ENCODE measurements at regions not wholly inside any gene's neighbourhood (a gene's known extent, or its start where the extent isn't known, plus 50 kb on each side); places are given as distances from the start of the nearest gene placed in this dataset.
"Not testable (repeated sequence)": the region's sequence is repeated elsewhere in the genome, so short reads cannot be mapped to it uniquely, and the experiment has no call there.

- in situ Hi-C loops (cut with HindIII; ENCODE audit: low pct_unique_long_range_greater_than_20kb, low sequenced_read_pairs), result no loop called here
- no peak for DNase-seq (ENCODE audit: low read depth)
Observed at GRCh38 chr18:53862921-53863320, 361.5 kb downstream of the MBD2 start.

- in situ Hi-C loops (cut with HindIII; ENCODE audit: low pct_unique_long_range_greater_than_20kb, low sequenced_read_pairs), result no loop called here
- no peak for DNase-seq (ENCODE audit: low read depth)
Observed at GRCh38 chr18:53861185-53861584, 363.3 kb downstream of the MBD2 start.

- in situ Hi-C loops (cut with HindIII; ENCODE audit: low pct_unique_long_range_greater_than_20kb, low sequenced_read_pairs), result no loop called here
- DNase-seq (ENCODE audit: low read depth), result no peak
Observed at GRCh38 chr18:53859764-53860163, 364.7 kb downstream of the MBD2 start.

GRCh38 chr18:53850902-53851301, 373.6 kb downstream of the MBD2 start:
- in situ Hi-C loops (cut with HindIII; ENCODE audit: low pct_unique_long_range_greater_than_20kb, low sequenced_read_pairs), result no loop called here
- no peak for DNase-seq (ENCODE audit: low read depth)

GRCh38 chr18:53843763-53844162, 380.7 kb downstream of the MBD2 start:
- in situ Hi-C loops (cut with HindIII; ENCODE audit: low pct_unique_long_range_greater_than_20kb, low sequenced_read_pairs), result no loop called here
- DNase-seq (ENCODE audit: low read depth), result no peak

- DNase-seq (ENCODE audit: low read depth), result no peak
- in situ Hi-C loops (cut with HindIII; ENCODE audit: low pct_unique_long_range_greater_than_20kb, low sequenced_read_pairs), result no loop called here
Observed at GRCh38 chr18:53843113-53843760, 381.2 kb downstream of the MBD2 start.

GRCh38 chr18:53838746-53839145, 385.7 kb downstream of the MBD2 start:
- in situ Hi-C loops (cut with HindIII; ENCODE audit: low pct_unique_long_range_greater_than_20kb, low sequenced_read_pairs), result no loop called here

GRCh38 chr18:53821141-53821540, 403.3 kb downstream of the MBD2 start:
- DNase-seq (ENCODE audit: low read depth); in situ Hi-C loops (cut with HindIII; ENCODE audit: low pct_unique_long_range_greater_than_20kb, low sequenced_read_pairs): not testable (repeated sequence)

More at GRCh38 chr18:53838746-53839145, 385.7 kb downstream of the MBD2 start:
- no peak for DNase-seq (ENCODE audit: low read depth)

GRCh38 chr18:53819671-53820070, 404.8 kb downstream of the MBD2 start:
- in situ Hi-C loops (cut with HindIII; ENCODE audit: low pct_unique_long_range_greater_than_20kb, low sequenced_read_pairs), result no loop called here
- DNase-seq (ENCODE audit: low read depth), result no peak

GRCh38 chr18:53819174-53819573, 405.3 kb downstream of the MBD2 start:
- in situ Hi-C loops (cut with HindIII; ENCODE audit: low pct_unique_long_range_greater_than_20kb, low sequenced_read_pairs), result no loop called here
- DNase-seq (ENCODE audit: low read depth), result no peak

- peak; percentile 68 for DNase-seq (ENCODE audit: low read depth)
- in situ Hi-C loops (cut with HindIII; ENCODE audit: low pct_unique_long_range_greater_than_20kb, low sequenced_read_pairs), result no loop called here
Observed at GRCh38 chr18:53817976-53818950, 406.2 kb downstream of the MBD2 start.

GRCh38 chr18:53800171-53800570, 424.3 kb downstream of the MBD2 start:
- in situ Hi-C loops (cut with HindIII; ENCODE audit: low pct_unique_long_range_greater_than_20kb, low sequenced_read_pairs), result no loop called here
- DNase-seq (ENCODE audit: low read depth), result no peak

GRCh38 chr18:53799134-53799533, 425.3 kb downstream of the MBD2 start:
- in situ Hi-C loops (cut with HindIII; ENCODE audit: low pct_unique_long_range_greater_than_20kb, low sequenced_read_pairs), result no loop called here
- no peak for DNase-seq (ENCODE audit: low read depth)

GRCh38 chr18:53798516-53798915, 426.0 kb downstream of the MBD2 start:
- in situ Hi-C loops (cut with HindIII; ENCODE audit: low pct_unique_long_range_greater_than_20kb, low sequenced_read_pairs), result no loop called here
- DNase-seq (ENCODE audit: low read depth), result no peak

GRCh38 chr18:53797998-53798495, 426.4 kb downstream of the MBD2 start:
- in situ Hi-C loops (cut with HindIII; ENCODE audit: low pct_unique_long_range_greater_than_20kb, low sequenced_read_pairs), result no loop called here
- no peak for DNase-seq (ENCODE audit: low read depth)

- peak; percentile 29 for DNase-seq (ENCODE audit: low read depth)
- in situ Hi-C loops (cut with HindIII; ENCODE audit: low pct_unique_long_range_greater_than_20kb, low sequenced_read_pairs), result no loop called here
Observed at GRCh38 chr18:53796040-53796729, 428.3 kb downstream of the MBD2 start.

GRCh38 chr18:53795610-53796009, 428.9 kb downstream of the MBD2 start:
- no peak for DNase-seq (ENCODE audit: low read depth)
- in situ Hi-C loops (cut with HindIII; ENCODE audit: low pct_unique_long_range_greater_than_20kb, low sequenced_read_pairs), result no loop called here

- DNase-seq (ENCODE audit: low read depth), result no peak
- in situ Hi-C loops (cut with HindIII; ENCODE audit: low pct_unique_long_range_greater_than_20kb, low sequenced_read_pairs), result no loop called here
Observed at GRCh38 chr18:53795061-53795460, 429.4 kb downstream of the MBD2 start.

- no peak for DNase-seq (ENCODE audit: low read depth)
- in situ Hi-C loops (cut with HindIII; ENCODE audit: low pct_unique_long_range_greater_than_20kb, low sequenced_read_pairs), result no loop called here
Observed at GRCh38 chr18:53792762-53793161, 431.7 kb downstream of the MBD2 start.
